ENCODE measurements at regions not wholly inside any gene's neighbourhood (a gene's known extent, or its start where the extent isn't known, plus 50 kb on each side); places are given as distances from the start of the nearest gene placed in this dataset.

GRCh38 chr9:7580568-7580967 is 219.0 kb downstream of the DMAC1 start:
- Mint-ChIP-seq H3K4me1 (no peaks in the 10 kb centered on the region), H3K9me3 (peaks cover 0 to 6% (median 0%) of the 10 kb centered on the region in 5 donors), H3K27ac (no peak overlapping the region), H3K36me3 (peaks cover 0 to 4% (median 0%) of the 10 kb centered on the region in 3 donors), H3K4me3 (no peak overlapping the region), H3K27me3 (peaks cover 0 to 8% of the 10 kb centered on the region in 2 donors)
- DNase-seq, result no peak
- no peak overlapping the region for H3K4me3 ChIP-seq (ENCODE audit: low read length)
- ChIA-PET CTCF (no interaction called here), POLR2A (no interaction called here)
- H3K9me3 ChIP-seq (ENCODE audit: low read length), result no peaks in the 10 kb centered on the region
- no peaks in the 10 kb centered on the region for H3K36me3 ChIP-seq (ENCODE audit: insufficient read depth, low read length)
- H3K4me1 ChIP-seq (ENCODE audit: insufficient read depth, low read length), result no peaks in the 10 kb centered on the region
- H3K27me3 ChIP-seq (ENCODE audit: insufficient read depth, low read length, poor library complexity, severe bottlenecking), result no peaks in the 10 kb centered on the region
- H3K27ac ChIP-seq (ENCODE audit: low read depth, low read length), result no peak overlapping the region

- no peak overlapping the region for H3K27ac Mint-ChIP-seq
- CTCF ChIA-PET, result interaction anchor here (1.5 kb wide), 1 partner anchor 9 kb away, joined by 5 read pairs; no protein-coding TSS in a partner anchor
- peaks cover 0 to 2% (median 0%) of the 10 kb centered on the region in 5 donors for H3K9me3 Mint-ChIP-seq
Measured at GRCh38 chr9:7579351-7579750, 220.2 kb downstream of the DMAC1 start.

GRCh38 chr9:7578951-7579350 is 220.6 kb downstream of the DMAC1 start:
- CTCF ChIA-PET, result interaction anchor here (1.5 kb wide), 1 partner anchor 9 kb away, joined by 5 read pairs; no protein-coding TSS in a partner anchor
- Mint-ChIP-seq H3K27me3 (peaks cover 0 to 8% of the 10 kb centered on the region in 2 donors), H3K27ac (no peak overlapping the region)

More at GRCh38 chr9:7579351-7579750, 220.2 kb downstream of the DMAC1 start:
- no peaks in the 10 kb centered on the region for H3K27me3 ChIP-seq (ENCODE audit: insufficient read depth, low read length, poor library complexity, severe bottlenecking)
- no peaks in the 10 kb centered on the region for H3K9me3 ChIP-seq (ENCODE audit: low read length)
- no peak for DNase-seq
- no peak overlapping the region for H3K4me3 Mint-ChIP-seq
- H3K4me3 ChIP-seq (ENCODE audit: low read length), result no peak overlapping the region
- no peaks in the 10 kb centered on the region for H3K4me1 ChIP-seq (ENCODE audit: insufficient read depth, low read length)
- H3K36me3 Mint-ChIP-seq, result peaks cover 0 to 4% (median 0%) of the 10 kb centered on the region in 3 donors
- H3K36me3 ChIP-seq (ENCODE audit: insufficient read depth, low read length), result no peaks in the 10 kb centered on the region
- H3K4me1 Mint-ChIP-seq, result no peaks in the 10 kb centered on the region
- H3K27ac ChIP-seq (ENCODE audit: low read depth, low read length), result no peak overlapping the region
- POLR2A ChIA-PET, result interaction anchor here (0.7 kb wide), 1 partner anchor 979 kb away, joined by 3 read pairs; no protein-coding TSS in a partner anchor
- peaks cover 0 to 8% of the 10 kb centered on the region in 2 donors for H3K27me3 Mint-ChIP-seq

GRCh38 chr9:7570107-7570720 is 229.4 kb downstream of the DMAC1 start:
- Mint-ChIP-seq H3K4me3 (no peak overlapping the region), H3K4me1 (no peaks in the 10 kb centered on the region), H3K27me3 (peaks cover 4 to 29% of the 10 kb centered on the region in 2 donors), H3K9me3 (no peaks in the 10 kb centered on the region), H3K36me3 (no peaks in the 10 kb centered on the region), H3K27ac (no peak overlapping the region)
- Histone ChIP-seq H3K36me3 (ENCODE audit: insufficient read depth, low read length) (no peaks in the 10 kb centered on the region), H3K4me3 (ENCODE audit: low read length) (no peak overlapping the region), H3K9me3 (ENCODE audit: low read length) (no peaks in the 10 kb centered on the region), H3K27ac (ENCODE audit: low read depth, low read length) (no peak overlapping the region), H3K27me3 (ENCODE audit: insufficient read depth, low read length, poor library complexity, severe bottlenecking) (no peaks in the 10 kb centered on the region), H3K4me1 (ENCODE audit: insufficient read depth, low read length) (no peaks in the 10 kb centered on the region)
- ChIA-PET CTCF (interaction anchor here (0.7 to 1.5 kb wide), 5 partner anchors 9 to 88 kb away, joined by 3 to 5 read pairs (median 4); no protein-coding TSS in a partner anchor), POLR2A (no interaction called here)
- peak; percentile 20 to 66 (median 45) for DNase-seq

More at GRCh38 chr9:7578951-7579350, 220.6 kb downstream of the DMAC1 start:
- Histone ChIP-seq H3K4me3 (ENCODE audit: low read length) (no peak overlapping the region), H3K27ac (ENCODE audit: low read depth, low read length) (no peak overlapping the region), H3K36me3 (ENCODE audit: insufficient read depth, low read length) (no peaks in the 10 kb centered on the region), H3K4me1 (ENCODE audit: insufficient read depth, low read length) (no peaks in the 10 kb centered on the region), H3K27me3 (ENCODE audit: insufficient read depth, low read length, poor library complexity, severe bottlenecking) (no peaks in the 10 kb centered on the region), H3K9me3 (ENCODE audit: low read length) (no peaks in the 10 kb centered on the region)
- DNase-seq, result no peak
- H3K4me1 Mint-ChIP-seq, result no peaks in the 10 kb centered on the region
- POLR2A ChIA-PET, result no interaction called here
- H3K36me3 Mint-ChIP-seq, result peaks cover 0 to 4% (median 0%) of the 10 kb centered on the region in 3 donors
- no peak overlapping the region for H3K4me3 Mint-ChIP-seq
- peaks cover 0 to 2% (median 0%) of the 10 kb centered on the region in 5 donors for H3K9me3 Mint-ChIP-seq

- Mint-ChIP-seq H3K27me3 (peaks cover 4 to 29% of the 10 kb centered on the region in 2 donors), H3K9me3 (no peaks in the 10 kb centered on the region), H3K27ac (no peak overlapping the region), H3K4me1 (no peaks in the 10 kb centered on the region), H3K36me3 (no peaks in the 10 kb centered on the region), H3K4me3 (no peak overlapping the region)
- ChIA-PET CTCF (no interaction called here), POLR2A (no interaction called here)
- Histone ChIP-seq H3K4me1 (ENCODE audit: insufficient read depth, low read length) (no peaks in the 10 kb centered on the region), H3K4me3 (ENCODE audit: low read length) (no peak overlapping the region), H3K27ac (ENCODE audit: low read depth, low read length) (no peak overlapping the region), H3K9me3 (ENCODE audit: low read length) (no peaks in the 10 kb centered on the region), H3K27me3 (ENCODE audit: insufficient read depth, low read length, poor library complexity, severe bottlenecking) (no peaks in the 10 kb centered on the region), H3K36me3 (ENCODE audit: insufficient read depth, low read length) (no peaks in the 10 kb centered on the region)
- DNase-seq, result no peak
Measured at GRCh38 chr9:7567687-7568086, 231.9 kb downstream of the DMAC1 start.

GRCh38 chr9:7561527-7562080 is 238.0 kb downstream of the DMAC1 start:
- CTCF ChIA-PET, result no interaction called here

GRCh38 chr9:7560669-7561305 is 238.8 kb downstream of the DMAC1 start:
- Mint-ChIP-seq H3K4me1 (no peaks in the 10 kb centered on the region), H3K27ac (no peak overlapping the region), H3K4me3 (no peak overlapping the region), H3K36me3 (no peaks in the 10 kb centered on the region), H3K27me3 (peaks cover 0 to 5% of the 10 kb centered on the region in 2 donors), H3K9me3 (no peaks in the 10 kb centered on the region)
- H3K9me3 ChIP-seq (ENCODE audit: low read length), result no peaks in the 10 kb centered on the region
- ChIA-PET CTCF (interaction anchor here (0.8 kb wide), 1 partner anchor 10 kb away, joined by 3 read pairs; no protein-coding TSS in a partner anchor), POLR2A (no interaction called here)
- H3K36me3 ChIP-seq (ENCODE audit: insufficient read depth, low read length), result no peaks in the 10 kb centered on the region
- no peaks in the 10 kb centered on the region for H3K27me3 ChIP-seq (ENCODE audit: insufficient read depth, low read length, poor library complexity, severe bottlenecking)
- DNase-seq, result no peak
- H3K4me1 ChIP-seq (ENCODE audit: insufficient read depth, low read length), result no peaks in the 10 kb centered on the region
- no peak overlapping the region for H3K27ac ChIP-seq (ENCODE audit: low read depth, low read length)
- no peak overlapping the region for H3K4me3 ChIP-seq (ENCODE audit: low read length)

More at GRCh38 chr9:7561527-7562080, 238.0 kb downstream of the DMAC1 start:
- Mint-ChIP-seq H3K27me3 (peaks cover 0 to 5% of the 10 kb centered on the region in 2 donors), H3K36me3 (no peaks in the 10 kb centered on the region), H3K4me3 (no peak overlapping the region), H3K9me3 (no peaks in the 10 kb centered on the region), H3K27ac (no peak overlapping the region), H3K4me1 (no peaks in the 10 kb centered on the region)
- Histone ChIP-seq H3K27ac (ENCODE audit: low read depth, low read length) (no peak overlapping the region), H3K27me3 (ENCODE audit: insufficient read depth, low read length, poor library complexity, severe bottlenecking) (no peaks in the 10 kb centered on the region), H3K4me1 (ENCODE audit: insufficient read depth, low read length) (no peaks in the 10 kb centered on the region), H3K4me3 (ENCODE audit: low read length) (no peak overlapping the region), H3K36me3 (ENCODE audit: insufficient read depth, low read length) (no peaks in the 10 kb centered on the region), H3K9me3 (ENCODE audit: low read length) (no peaks in the 10 kb centered on the region)
- POLR2A ChIA-PET, result no interaction called here
- no peak for DNase-seq

GRCh38 chr9:7554699-7555098 is 244.9 kb downstream of the DMAC1 start:
- ChIA-PET CTCF (no interaction called here), POLR2A (no interaction called here)
- Mint-ChIP-seq H3K4me1 (no peaks in the 10 kb centered on the region), H3K9me3 (no peaks in the 10 kb centered on the region), H3K27me3 (peaks cover 4 to 14% of the 10 kb centered on the region in 2 donors), H3K4me3 (no peak overlapping the region), H3K27ac (no peak overlapping the region), H3K36me3 (no peaks in the 10 kb centered on the region)
- Histone ChIP-seq H3K27me3 (ENCODE audit: insufficient read depth, low read length, poor library complexity, severe bottlenecking) (peaks cover 2% of the 10 kb centered on the region), H3K27ac (ENCODE audit: low read depth, low read length) (no peak overlapping the region), H3K9me3 (ENCODE audit: low read length) (no peaks in the 10 kb centered on the region), H3K36me3 (ENCODE audit: insufficient read depth, low read length) (no peaks in the 10 kb centered on the region), H3K4me3 (ENCODE audit: low read length) (no peak overlapping the region), H3K4me1 (ENCODE audit: insufficient read depth, low read length) (no peaks in the 10 kb centered on the region)
- no peak for DNase-seq

Measured in CD8-positive, alpha-beta memory T cell (primary cell).